HG02884 (cell line): ENCODE measurements at regions not wholly inside any gene's neighbourhood (a gene's known extent, or its start where the extent isn't known, plus 50 kb on each side); places are given as distances from the start of the nearest gene placed in this dataset.
"Not testable (repeated sequence)": the region's sequence is repeated elsewhere in the genome, so short reads cannot be mapped to it uniquely, and the experiment has no call there.

ENCODE experiments used
- ATAC-seq: cut with Tn5 transposase; IDR thresholded peaks from one replicate; pipeline ENCODE4 v1.9.1; 2021; ENCODE audit warnings: mild to moderate bottlenecking, moderate library complexity; ENCODE audit not compliant: unreplicated experiment

- ATAC-seq: no peak
These were observed 228.7 kb upstream of the ZNF385D start for GRCh38 chr3:21979706-21980105.

- ATAC-seq: no peak
These were observed 238.5 kb upstream of the ZNF385D start for GRCh38 chr3:21989341-21990042.

GRCh38 chr3:21991061-21991460 lies 240.1 kb upstream of the ZNF385D start:
- no peak for ATAC-seq

- no peak for ATAC-seq
These were observed 244.1 kb upstream of the ZNF385D start for GRCh38 chr3:21995079-21995607.

GRCh38 chr3:22007368-22007767 lies 256.4 kb upstream of the ZNF385D start:
- no peak for ATAC-seq

GRCh38 chr3:22010997-22011396 lies 260.0 kb upstream of the ZNF385D start:
- ATAC-seq: no peak

- no peak for ATAC-seq
These were observed 261.5 kb upstream of the ZNF385D start for GRCh38 chr3:22012471-22012870.

- ATAC-seq: no peak
These were observed 262.6 kb upstream of the ZNF385D start for GRCh38 chr3:22013641-22014040.

GRCh38 chr3:22016197-22016596 lies 265.2 kb upstream of the ZNF385D start:
- no peak for ATAC-seq

- ATAC-seq: not testable (repeated sequence)
These were observed 273.6 kb upstream of the ZNF385D start for GRCh38 chr3:22024638-22025037.

GRCh38 chr3:22029480-22029879 lies 278.5 kb upstream of the ZNF385D start:
- no peak for ATAC-seq

GRCh38 chr3:22039161-22039560 lies 288.2 kb upstream of the ZNF385D start:
- ATAC-seq: no peak

- no peak for ATAC-seq
These were observed 289.1 kb upstream of the ZNF385D start for GRCh38 chr3:22040150-22040549.

- ATAC-seq: no peak
These were observed 294.9 kb upstream of the ZNF385D start for GRCh38 chr3:22045882-22046281.

- ATAC-seq: no peak
These were observed 312.5 kb upstream of the ZNF385D start for GRCh38 chr3:22063500-22063899.

- ATAC-seq: no peak
These were observed 317.6 kb upstream of the ZNF385D start for GRCh38 chr3:22068619-22069018.

- no peak for ATAC-seq
These were observed 337.2 kb upstream of the ZNF385D start for GRCh38 chr3:22088204-22088603.

GRCh38 chr3:22089284-22089683 lies 338.3 kb upstream of the ZNF385D start:
- ATAC-seq: peak; percentile 84

GRCh38 chr3:22091329-22091728 lies 340.3 kb upstream of the ZNF385D start:
- no peak for ATAC-seq

GRCh38 chr3:22098021-22098420 lies 347.0 kb upstream of the ZNF385D start:
- no peak for ATAC-seq

GRCh38 chr3:22101351-22101750 lies 350.3 kb upstream of the ZNF385D start:
- ATAC-seq: no peak

GRCh38 chr3:22101811-22102210 lies 350.8 kb upstream of the ZNF385D start:
- ATAC-seq: no peak

- no peak for ATAC-seq
These were observed 352.4 kb upstream of the ZNF385D start for GRCh38 chr3:22103423-22103822.
